GM18508 (cell line): ENCODE measurements at regions not wholly inside any gene's neighbourhood (a gene's known extent, or its start where the extent isn't known, plus 50 kb on each side); places are given as distances from the start of the nearest gene placed in this dataset.
"Not testable (repeated sequence)": the region's sequence is repeated elsewhere in the genome, so short reads cannot be mapped to it uniquely, and the experiment has no call there.

Experiments used
- ATAC-seq: cut with Tn5 transposase; IDR thresholded peaks from one replicate; pipeline ENCODE4 v1.9.1; 2021; ENCODE audit warnings: moderate number of reproducible peaks; ENCODE audit not compliant: insufficient read depth, unreplicated experiment

DNA sequence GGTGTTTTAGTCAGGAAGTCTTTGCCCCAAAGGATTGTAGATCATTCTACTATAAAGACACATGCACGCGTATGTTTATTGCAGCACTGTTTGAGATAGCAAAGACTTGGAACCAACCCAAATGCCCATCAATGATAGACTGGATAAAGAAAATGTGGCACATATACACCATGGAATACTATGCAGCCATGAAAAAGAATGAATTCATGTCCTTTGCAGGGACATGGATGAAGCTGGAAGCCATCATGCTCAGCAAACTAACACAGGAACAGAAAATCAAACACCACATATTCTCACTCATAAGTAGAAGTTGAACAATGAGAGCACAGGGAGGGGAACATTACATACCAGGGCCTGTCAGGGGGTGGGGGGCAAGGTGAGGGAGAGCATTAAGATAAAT is 340.8 kb upstream of the TENM3 start:
- ATAC-seq: not testable (repeated sequence)

DNA sequence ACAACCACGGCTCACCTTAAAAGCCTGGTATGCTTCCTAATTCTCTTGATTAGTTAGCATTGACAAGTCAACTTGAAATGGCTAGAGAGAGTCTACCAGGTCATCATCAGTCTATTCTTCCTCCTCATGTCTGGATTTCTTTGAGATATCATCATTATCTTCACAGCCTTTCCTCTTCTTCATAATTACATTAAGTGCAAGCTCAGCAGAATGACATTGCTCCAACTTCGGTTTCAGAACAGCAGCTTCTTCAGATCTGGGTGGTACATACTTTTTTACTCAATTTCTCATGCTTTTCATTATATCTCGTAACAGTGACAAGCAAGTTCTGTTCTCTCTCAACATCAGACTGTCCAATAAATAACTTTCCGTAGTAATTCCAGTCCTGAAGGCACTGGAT is 337.5 kb upstream of the TENM3 start:
- no peak for ATAC-seq

DNA sequence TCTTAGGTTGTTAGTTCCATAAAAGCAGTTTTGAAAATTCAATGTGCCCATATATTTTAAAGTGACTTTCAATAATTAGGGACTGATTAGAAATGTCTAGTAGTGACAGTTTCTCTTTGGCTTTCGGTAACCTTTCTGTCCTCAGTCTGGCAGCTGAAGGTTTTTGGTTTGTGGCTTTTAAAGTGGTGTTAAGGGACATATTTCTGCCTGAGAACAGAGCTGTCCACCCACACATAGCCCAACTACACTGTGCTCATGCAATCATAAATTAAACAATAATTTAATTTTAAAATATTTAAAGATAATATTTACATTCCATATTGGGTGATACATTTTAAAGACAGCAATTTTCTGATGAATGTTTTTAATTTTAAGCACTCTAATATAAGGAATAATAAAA is 335.0 kb upstream of the TENM3 start:
- no peak for ATAC-seq

DNA sequence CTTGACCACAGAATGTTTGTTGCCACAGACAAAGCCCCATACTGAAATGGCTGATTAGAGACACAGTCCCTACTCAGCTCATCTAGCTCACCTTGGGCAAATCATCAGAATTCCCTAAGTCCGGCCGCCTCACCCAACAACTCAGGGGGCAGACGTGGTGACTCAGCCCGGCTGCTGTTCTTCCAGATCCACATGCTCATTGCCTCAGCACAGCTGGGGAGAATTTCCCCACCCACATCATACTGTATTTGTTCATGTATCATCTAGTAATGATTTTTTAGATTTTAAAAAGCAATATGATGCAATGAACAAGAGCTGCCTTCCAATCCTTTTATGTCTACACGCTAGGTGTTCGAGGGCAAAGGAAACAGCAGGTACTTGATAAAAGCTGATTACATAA is 333.8 kb upstream of the TENM3 start:
- ATAC-seq: no peak

DNA sequence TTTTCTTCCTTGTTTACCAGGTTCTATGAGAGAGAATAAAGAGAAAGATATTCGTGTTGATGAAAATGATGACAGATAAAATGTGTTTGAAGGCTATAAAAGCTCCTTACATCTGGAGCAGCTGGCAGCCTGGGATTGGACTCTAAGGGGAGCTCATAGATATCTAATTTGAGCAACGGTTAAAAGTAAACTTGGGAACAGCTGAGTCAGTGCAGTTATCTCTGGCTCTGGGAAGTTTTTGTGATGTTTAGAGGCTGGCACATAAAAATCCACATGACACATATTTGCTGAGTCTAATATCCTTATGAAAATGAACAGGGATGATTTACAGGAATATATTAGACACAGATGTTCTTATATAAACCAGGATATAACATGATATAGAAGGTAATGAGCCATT is 331.8 kb upstream of the TENM3 start:
- no peak for ATAC-seq

DNA sequence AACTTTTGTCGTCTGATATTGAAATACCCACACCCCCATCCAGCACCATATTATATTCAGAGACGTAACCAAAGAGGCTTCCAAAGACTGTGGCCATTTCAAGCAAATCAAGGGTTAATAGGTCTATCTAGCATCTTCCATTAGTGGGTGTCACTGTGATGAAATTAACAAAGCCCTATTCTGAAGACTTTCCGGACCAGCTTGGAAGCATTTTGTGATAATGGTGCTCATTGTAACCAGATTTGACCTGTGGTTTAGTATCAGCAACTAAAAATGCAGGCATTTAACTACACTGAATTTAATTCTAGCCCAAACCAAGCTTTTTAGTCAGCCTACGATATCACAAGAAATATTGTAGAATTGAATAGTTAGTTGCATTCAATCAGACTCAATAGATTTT is 309.7 kb upstream of the TENM3 start:
- no peak for ATAC-seq

DNA sequence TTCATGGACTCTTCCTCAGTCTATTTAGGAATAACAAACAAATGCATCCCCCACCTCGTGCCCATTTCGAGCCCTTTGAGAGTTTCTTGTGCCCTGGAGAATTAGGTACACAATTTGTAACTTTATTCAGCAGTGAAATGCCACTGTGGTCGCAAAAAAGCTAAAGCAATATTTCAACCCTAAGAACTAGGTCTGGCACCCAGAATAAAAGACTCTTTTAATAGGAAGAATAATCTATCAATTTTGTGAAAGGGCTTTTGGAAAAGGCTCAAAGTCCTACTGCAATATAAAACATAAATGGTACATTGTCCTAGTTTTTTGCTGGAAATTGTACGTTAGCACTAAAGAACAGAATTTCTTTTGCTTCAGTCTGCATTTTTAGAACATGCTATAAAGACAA is 304.6 kb upstream of the TENM3 start:
- no peak for ATAC-seq

DNA sequence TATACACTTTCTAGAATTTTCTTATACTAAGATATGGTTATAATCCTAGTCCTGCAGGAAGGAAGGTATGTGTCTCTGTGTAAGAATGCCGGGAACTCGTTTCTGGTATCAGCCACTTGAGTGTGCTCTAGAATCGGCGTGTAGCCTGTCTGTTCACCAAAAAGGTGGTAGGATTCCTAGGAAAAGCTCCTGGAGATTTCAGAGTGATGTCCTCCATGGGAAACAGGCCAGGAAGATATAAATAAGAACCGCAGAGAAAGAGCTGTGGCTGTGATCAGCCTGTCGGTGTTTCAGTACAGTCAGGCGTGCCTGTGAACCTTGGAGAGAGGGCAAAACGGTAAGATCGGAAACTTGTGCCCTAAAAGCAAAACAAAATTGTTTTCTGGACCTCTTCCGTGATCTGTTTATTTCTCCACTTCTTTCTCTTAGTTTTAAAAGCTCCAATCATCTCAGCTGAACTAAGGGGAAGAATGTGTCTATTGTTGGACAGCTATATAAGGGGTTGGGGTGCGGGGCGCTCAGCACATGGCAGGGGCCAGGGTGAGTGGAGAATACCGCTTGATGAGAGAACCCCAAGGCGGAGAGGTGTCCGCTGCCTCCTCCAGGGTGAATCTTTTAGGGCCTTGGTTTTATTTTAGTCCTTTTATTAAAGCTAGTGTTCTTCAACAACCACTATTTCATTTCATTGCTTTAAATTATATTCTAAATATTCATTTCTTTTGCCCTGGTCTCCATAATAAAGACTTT is 303.8 kb upstream of the TENM3 start:
- ATAC-seq: no peak

DNA sequence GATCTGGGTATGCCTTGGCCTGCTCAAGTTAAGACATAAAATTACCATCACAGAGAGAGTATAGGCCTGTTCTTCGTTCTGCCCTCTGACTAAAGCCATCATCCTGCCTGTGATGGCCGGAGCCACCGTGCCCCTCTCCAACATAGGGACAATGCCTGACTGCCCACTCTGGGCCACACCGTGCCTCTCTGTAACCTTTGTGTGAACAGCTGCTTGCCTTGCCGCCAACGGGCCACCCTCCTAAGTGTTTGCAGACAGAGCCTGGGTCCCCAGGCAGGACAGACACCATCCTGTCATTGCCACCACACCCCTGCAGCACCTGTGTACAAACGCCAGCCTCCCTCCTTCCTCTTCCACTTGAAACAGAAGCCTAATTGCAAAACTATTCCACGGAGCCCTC is 298.7 kb upstream of the TENM3 start:
- no peak for ATAC-seq

DNA sequence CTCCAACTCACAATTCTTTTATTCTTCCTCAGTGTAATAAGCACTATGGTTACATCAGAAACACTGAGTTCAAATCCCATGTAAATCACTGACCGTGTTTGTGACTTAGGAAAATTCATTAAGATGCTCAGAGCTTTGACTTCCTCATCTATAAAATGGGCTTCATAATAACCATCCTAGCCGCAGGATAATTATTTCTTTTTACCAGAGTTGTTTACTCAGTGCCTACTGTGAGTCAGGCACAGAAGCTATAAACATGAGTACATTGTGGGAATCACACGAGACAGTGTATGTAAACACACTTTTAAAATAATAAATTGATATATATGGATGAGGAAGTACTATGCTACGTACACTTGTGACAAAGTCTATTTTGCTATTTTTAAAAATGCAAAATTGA is 296.3 kb upstream of the TENM3 start:
- no peak for ATAC-seq

DNA sequence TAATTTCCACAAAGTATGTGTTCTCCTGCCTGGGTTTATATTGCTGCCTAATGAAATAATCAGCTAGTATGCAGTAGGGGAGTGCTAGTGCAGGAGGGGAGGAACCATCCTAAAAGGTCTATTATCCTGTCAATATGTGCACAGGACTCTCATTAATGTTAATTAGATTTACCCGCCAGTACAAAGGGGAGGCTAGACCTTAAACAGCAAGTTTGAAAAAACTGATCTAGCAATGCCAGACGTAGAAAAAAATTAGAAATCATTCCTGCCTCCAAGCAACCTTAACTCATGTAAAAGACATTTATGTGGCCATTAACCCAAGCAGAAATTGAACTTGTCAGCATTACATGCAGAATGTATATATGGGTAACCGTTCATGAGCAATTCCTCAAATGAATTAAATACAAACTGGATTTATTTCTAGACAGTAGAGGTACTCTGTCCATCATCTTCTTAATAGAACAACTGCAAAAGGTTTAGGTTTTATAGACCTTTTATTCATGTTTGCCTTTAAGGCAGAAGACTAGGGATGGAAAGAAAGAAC is 294.3 kb upstream of the TENM3 start:
- no peak for ATAC-seq

DNA sequence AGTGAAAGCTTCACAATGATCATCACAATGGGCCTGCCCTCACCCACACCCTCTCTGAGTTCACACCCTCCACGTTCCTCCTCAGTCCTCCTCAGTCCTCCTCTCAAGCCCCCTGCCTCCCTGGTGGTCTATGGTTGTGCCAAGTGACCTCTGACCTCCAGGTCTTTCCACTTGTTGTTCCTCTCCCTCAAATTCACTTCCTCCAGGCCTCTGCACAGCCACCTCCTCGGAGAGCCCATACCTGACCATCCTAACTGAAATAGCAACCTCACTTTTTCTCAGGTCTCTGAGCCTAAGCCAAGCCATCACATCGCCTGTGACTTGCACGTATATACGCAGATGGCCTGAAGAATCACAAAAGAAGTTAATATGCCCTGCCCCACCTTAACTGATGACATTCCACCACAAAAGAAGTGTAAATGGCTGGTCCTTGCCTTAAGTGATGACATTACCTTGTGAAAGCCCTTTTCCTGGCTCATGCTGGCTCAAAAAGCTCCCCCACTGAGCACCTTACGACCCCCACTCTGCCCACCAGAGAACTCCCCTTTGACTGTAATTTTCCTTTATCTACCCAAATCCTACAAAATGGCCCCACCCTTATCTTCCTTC is 293.4 kb upstream of the TENM3 start:
- no peak for ATAC-seq

DNA sequence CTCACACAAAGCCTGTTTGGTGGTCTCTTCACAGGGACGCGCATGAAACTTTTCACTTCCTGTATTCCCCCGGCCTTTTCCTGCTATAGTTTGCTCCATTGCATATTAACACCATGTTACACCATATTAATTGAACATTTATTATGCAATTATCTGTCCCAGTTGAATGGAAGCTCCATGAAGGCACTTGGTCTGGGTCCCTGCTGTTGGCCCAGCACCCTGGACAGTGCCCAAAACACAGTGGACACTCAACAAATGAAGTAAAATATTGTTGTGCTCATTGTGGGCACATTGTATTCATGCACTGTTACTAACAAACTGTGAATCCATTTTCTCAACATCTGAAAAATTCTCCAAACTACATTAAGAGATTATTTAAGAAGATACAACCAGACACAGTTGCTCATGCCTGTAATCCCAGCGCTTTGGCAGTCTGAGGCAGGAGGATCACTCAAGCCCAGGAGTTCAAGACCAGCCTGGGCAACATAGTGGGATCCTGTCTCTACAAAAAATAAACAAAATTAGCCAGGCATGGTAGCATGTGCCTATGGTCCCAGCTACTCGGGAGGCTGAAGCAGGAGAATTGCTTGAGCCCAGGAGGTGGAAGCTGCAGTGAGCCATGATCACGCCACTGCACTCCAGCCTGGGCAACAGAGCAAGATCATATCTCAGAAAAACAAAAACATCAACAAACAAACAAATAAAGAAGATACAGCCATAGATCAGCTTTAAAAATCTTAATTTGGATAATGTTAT is 292.7 kb upstream of the TENM3 start:
- ATAC-seq: no peak

DNA sequence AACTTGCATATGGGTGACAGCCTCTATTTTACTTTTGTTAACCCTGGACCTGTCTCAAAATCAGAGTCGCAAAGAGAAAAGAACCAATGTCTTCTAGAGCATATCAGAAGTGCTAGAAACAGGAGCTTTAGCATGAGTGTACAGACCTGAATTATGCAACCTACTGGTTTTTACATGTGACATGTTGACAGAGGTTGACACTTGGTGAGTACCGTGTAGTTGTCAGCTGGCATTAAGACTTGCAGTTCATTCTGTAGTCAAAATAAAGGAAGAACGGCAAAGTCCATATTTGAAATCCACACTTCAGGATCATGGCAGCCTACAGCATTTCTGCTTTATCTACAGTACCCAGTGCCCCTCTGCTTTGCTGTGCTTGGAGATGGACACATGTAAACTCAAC is 291.9 kb upstream of the TENM3 start:
- no peak for ATAC-seq

DNA sequence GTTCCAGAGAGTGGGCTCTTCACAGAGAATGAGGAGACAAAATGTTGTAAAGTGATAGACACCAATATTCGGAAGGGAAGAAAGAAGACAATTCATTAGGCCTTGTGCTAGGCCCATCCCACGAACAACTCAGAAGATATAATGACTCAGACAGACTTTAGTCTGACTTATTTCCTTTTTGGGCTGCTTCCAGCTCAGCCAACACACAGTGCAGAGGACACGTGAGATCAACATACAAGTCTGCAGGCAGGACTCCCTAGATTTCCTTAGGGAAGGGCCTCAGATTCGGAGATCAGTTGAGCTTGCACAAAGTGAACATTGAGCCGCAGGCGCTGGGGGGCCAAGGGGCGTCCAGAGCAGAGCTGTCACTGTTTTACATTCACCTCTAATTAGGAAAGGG is 290.7 kb upstream of the TENM3 start:
- no peak for ATAC-seq

DNA sequence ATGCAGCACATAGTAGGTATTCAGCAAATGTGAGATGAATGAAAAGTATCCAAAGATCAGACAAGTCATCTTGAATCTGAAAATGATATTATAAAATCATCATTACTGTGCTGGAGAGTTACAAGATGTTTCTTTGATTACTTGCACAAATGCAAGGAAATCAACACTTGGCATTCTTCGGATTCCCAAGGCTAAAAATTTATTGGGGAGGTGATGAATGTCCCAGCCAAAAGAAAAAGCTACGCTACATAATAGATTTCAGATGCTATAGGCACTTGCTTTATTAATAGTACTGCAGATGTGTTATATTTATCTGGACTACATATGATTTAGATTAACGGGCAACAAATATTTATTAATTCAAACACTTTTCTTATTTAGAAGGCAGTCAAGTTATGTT is 286.7 kb upstream of the TENM3 start:
- ATAC-seq: no peak

DNA sequence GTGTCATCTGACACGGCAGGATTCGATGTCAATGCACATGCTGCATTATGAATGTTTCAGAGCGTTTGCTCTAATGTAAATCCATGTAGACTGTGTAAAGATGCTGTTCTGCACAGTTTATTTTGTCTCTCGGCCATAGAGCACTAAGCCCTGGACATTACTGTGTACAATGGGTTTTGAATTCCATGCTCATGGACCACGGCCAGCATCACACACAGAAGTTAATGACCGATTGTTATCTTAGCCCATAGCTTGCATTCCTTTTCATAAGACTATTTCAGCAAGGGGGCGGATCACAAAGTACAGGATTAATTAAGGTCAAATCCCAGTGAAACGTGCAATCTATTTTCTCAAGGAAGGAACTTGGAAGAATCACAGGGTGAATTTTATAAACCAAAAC is 286.1 kb upstream of the TENM3 start:
- no peak for ATAC-seq

DNA sequence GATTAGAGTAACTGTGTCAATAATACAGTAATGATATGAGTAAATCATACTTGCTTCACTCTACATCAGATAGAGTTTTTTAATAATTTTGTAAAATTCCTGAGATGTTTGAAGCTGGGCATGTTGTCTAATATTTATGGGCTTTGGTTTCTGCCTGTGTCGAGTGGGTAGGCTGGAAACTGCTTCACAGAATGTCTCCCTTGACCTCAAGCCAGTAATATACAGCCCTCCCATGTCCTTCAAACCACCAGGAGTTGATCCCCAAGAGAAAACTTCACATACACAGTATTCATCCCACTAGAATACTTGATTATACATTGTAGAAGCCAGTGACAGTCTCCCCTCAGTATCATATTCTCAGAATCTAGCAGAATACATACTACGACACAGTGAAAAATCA is 284.8 kb upstream of the TENM3 start:
- no peak for ATAC-seq

DNA sequence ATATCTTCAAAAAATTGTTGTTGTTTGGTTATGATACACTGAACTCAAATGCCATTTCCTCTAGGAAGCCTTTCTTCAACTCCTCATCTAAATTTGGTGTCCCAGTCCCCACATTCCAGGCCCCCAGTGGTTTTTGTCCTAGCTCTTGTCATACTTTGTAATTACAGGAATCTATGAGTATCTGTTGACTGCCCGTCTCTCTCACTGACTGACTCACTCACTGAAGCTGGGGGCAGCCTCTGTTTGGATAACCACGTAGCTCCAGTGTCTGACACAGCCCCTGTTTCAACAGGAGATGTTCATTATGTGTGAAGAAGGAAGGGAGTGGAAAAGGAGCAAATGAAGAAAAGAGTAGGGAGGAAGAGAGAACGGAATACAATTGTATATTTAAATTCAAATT is 284.1 kb upstream of the TENM3 start:
- ATAC-seq: no peak

DNA sequence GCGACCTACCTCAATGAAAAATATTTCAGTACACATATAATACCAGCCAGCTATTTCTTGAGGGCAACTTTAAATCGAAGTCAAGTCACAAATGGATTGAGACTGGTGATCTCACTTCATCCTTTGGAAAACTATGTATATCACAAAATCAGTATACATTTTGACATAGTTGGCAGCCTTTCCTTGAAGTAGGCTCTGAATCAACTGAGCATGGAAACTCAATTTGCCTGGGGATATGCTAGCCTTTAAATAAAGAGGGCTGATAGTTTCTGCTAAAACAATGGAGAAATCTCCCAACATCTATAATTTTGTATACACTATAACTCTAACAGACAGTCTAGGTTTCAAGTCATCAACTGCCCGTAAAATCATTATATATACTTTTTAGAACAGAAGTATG is 282.8 kb upstream of the TENM3 start:
- no peak for ATAC-seq

DNA sequence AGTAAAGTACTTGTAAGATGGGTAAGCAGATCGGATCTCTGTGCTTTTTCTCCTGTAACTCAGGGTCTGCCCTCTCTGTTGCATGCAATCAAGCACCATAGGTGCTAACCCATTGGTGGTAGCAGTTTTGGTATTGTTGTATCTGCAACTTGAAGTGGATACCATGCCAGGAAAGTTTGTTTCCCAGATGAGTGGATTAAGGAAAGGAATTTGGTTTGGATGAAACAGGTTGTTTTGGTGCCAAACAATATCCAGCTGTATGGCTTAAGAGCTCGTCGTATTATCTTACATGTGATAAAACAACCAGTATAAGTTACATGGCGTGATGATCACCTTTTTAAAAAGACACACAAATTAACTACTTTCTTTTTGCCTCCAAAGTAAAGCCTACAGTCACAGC is 280.9 kb upstream of the TENM3 start:
- ATAC-seq: no peak
